Esophagus squamous epithelium (tissue), 5 donors: ENCODE measurements at regions not wholly inside any gene's neighbourhood (a gene's known extent, or its start where the extent isn't known, plus 50 kb on each side); places are given as distances from the start of the nearest gene placed in this dataset.

Experiments used
- DNase-seq: peaks from one replicate; lab custom pipeline; 2025; lab: John Stamatoyannopoulos, UW
- H3K27ac ChIP-seq, 4 donors: fragments of 200-600 bp; sonication (generic); one replicate each; pipeline ENCODE4 v1.5.1; 2016 to 2019; ENCODE audit warnings: mild to moderate bottlenecking in 1 of 4
- H3K27me3 ChIP-seq, 4 donors: fragments of 200-600 bp; sonication (generic); 1 replicate in 3 of 4; 2 replicates in 1 of 4; pipeline versions ENCODE4 v1.5.1 to v1.6.0; 2017 to 2021; ENCODE audit warnings: antibody characterized with exemption in 1 of 4
- H3K36me3 ChIP-seq, 3 donors: fragments of 200-600 bp; sonication (generic); one replicate each; pipeline ENCODE4 v1.5.1; 2016 to 2019
- H3K4me1 ChIP-seq, 3 donors: fragments of 200-600 bp; sonication (generic); one replicate each; pipeline ENCODE4 v1.5.1; 2017 to 2019
- H3K4me3 ChIP-seq, 4 donors: fragments of 200-600 bp; sonication (generic); 1 replicate in 3 of 4; 2 replicates in 1 of 4; pipeline ENCODE4 v1.5.1; 2016 to 2019; ENCODE audit warnings: mild to moderate bottlenecking in 2 of 4, moderate library complexity in 1 of 4
- H3K9me3 ChIP-seq, 3 donors: fragments of 200-600 bp; sonication (generic); one replicate each; pipeline ENCODE4 v1.5.1; 2016 to 2019
- CTCF ChIP-seq, 6 experiments: fragments of 450-650 bp in 4 of 6; fragments of 200-600 bp in 2 of 6; sonication (generic) in 2 of 6; IDR thresholded peaks; one replicate each; pipeline ENCODE4 v1.5.1; 2016 to 2019; ENCODE audit warnings: antibody characterized with exemption in 6 of 6, mild to moderate bottlenecking in 4 of 6, moderate library complexity in 4 of 6
- POLR2A ChIP-seq, 4 donors: fragments of 450-650 bp; IDR thresholded peaks; one replicate each; pipeline ENCODE4 v1.6.1; 2017; ENCODE audit warnings: antibody characterized with exemption in 4 of 4, mild to moderate bottlenecking in 4 of 4, moderate library complexity in 3 of 4
- WGBS, 2 donors: methylation state at CpG; one replicate each; pipeline ENCODE4 v1.1.5; 2018; 5-methylcytosine and 5-hydroxymethylcytosine counted together
- intact Hi-C: fragments of 100-400 bp; cut with DNase I; formaldehyde crosslinking; loops from one replicate; pipeline ENCODE4 v1.15.0; 2022
- donor health status: DM: yes; HTN: yes; CAD: no.

GRCh38 chr5:171666815-171667214, 118.8 kb upstream of the SMIM23 start:
- H3K4me1 ChIP-seq, result peaks cover 0 to 11% (median 9%) of the 10 kb centered on the region in 3 donors
- H3K4me3 ChIP-seq, result no peak overlapping the region
- no peak for DNase-seq
- intact Hi-C loops, result no loop called here
- peaks cover 0 to 18% (median 0%) of the 10 kb centered on the region in 4 donors for H3K27me3 ChIP-seq
- H3K27ac ChIP-seq, result no peak overlapping the region
- no peaks in the 10 kb centered on the region for H3K9me3 ChIP-seq
- no peak for TF ChIP-seq CTCF (IDR thresholded peaks at IDR 0.05)
- TF ChIP-seq POLR2A (IDR thresholded peaks at IDR 0.05), result no peak
- 73 to 79% methylated on average over 6 to 10 of the region's 10 CpGs for WGBS, 2 donors
- H3K36me3 ChIP-seq, result no peaks in the 10 kb centered on the region

GRCh38 chr5:171667341-171668096, 118.1 kb upstream of the SMIM23 start:
- WGBS, 2 donors, result 3 to 27% methylated on average over 8 to 22 of the region's 30 CpGs

GRCh38 chr5:171668097-171668412, 117.6 kb upstream of the SMIM23 start:
- intact Hi-C loops, result no loop called here
- no peak for DNase-seq
- 33 to 78% methylated on average over 3 to 16 of the region's 17 CpGs for WGBS, 2 donors
- H3K27me3 ChIP-seq, result peaks cover 0 to 18% (median 0%) of the 10 kb centered on the region in 4 donors
- H3K36me3 ChIP-seq, result no peaks in the 10 kb centered on the region
- peak overlapping the region in 1 of 4 donors; percentile 35 for H3K4me3 ChIP-seq
- H3K27ac ChIP-seq, result peak overlapping the region in 1 of 4 donors; percentile 32
- no peaks in the 10 kb centered on the region for H3K9me3 ChIP-seq
- TF ChIP-seq CTCF (IDR thresholded peaks at IDR 0.05) (no peak), POLR2A (IDR thresholded peaks at IDR 0.05) (no peak)
- peaks cover 0 to 11% (median 9%) of the 10 kb centered on the region in 3 donors for H3K4me1 ChIP-seq

More at GRCh38 chr5:171667341-171668096, 118.1 kb upstream of the SMIM23 start:
- no peak for TF ChIP-seq POLR2A (IDR thresholded peaks at IDR 0.05)
- peak in 2 of 6 experiments; percentile 16 to 27 for TF ChIP-seq CTCF (IDR thresholded peaks at IDR 0.05)
- Histone ChIP-seq H3K27me3 (peaks cover 0 to 18% (median 0%) of the 10 kb centered on the region in 4 donors), H3K9me3 (no peaks in the 10 kb centered on the region), H3K27ac (peak overlapping the region in 1 of 4 donors; percentile 32), H3K4me3 (peak overlapping the region in 1 of 4 donors; percentile 35), H3K4me1 (peaks cover 0 to 11% (median 9%) of the 10 kb centered on the region in 3 donors), H3K36me3 (no peaks in the 10 kb centered on the region)
- intact Hi-C loops, result no loop called here
- no peak for DNase-seq

GRCh38 chr5:171669571-171669970, 116.0 kb upstream of the SMIM23 start:
- no peak overlapping the region for H3K27ac ChIP-seq
- no peak for DNase-seq
- intact Hi-C loops, result no loop called here
- peaks cover 0 to 22% (median 0%) of the 10 kb centered on the region in 4 donors for H3K27me3 ChIP-seq
- no peaks in the 10 kb centered on the region for H3K9me3 ChIP-seq
- H3K4me1 ChIP-seq, result peaks cover 0 to 11% (median 9%) of the 10 kb centered on the region in 3 donors
- no peaks in the 10 kb centered on the region for H3K36me3 ChIP-seq
- TF ChIP-seq CTCF (IDR thresholded peaks at IDR 0.05) (no peak), POLR2A (IDR thresholded peaks at IDR 0.05) (no peak)
- H3K4me3 ChIP-seq, result no peak overlapping the region

GRCh38 chr5:171672556-171672955, 113.1 kb upstream of the SMIM23 start:
- Histone ChIP-seq H3K4me3 (no peak overlapping the region), H3K9me3 (no peaks in the 10 kb centered on the region), H3K27ac (no peak overlapping the region), H3K27me3 (peaks cover 0 to 11% (median 0%) of the 10 kb centered on the region in 4 donors), H3K4me1 (peaks cover 0 to 6% (median 6%) of the 10 kb centered on the region in 3 donors), H3K36me3 (no peaks in the 10 kb centered on the region)
- WGBS, 2 donors, result 63 to 83% methylated on average over 5 of the region's 6 CpGs
- intact Hi-C loops, result no loop called here
- no peak for TF ChIP-seq POLR2A (IDR thresholded peaks at IDR 0.05)
- TF ChIP-seq CTCF (IDR thresholded peaks at IDR 0.05), result no peak
- no peak for DNase-seq
